ENCODE measurements at regions not wholly inside any gene's neighbourhood (a gene's known extent, or its start where the extent isn't known, plus 50 kb on each side); places are given as distances from the start of the nearest gene placed in this dataset.

- Histone ChIP-seq H3K36me3 (no peaks in the 10 kb centered on the region), H3K9me3 (peaks cover 0 to 16% (median 6%) of the 10 kb centered on the region in 4 donors), H3K27me3 (no peaks in the 10 kb centered on the region), H3K27ac (replicated peaks in 1 of 4) (no peak overlapping the region), H3K4me1 (no peaks in the 10 kb centered on the region), H3K4me3 (no peak overlapping the region)
- no peak for DNase-seq (ENCODE audit: extremely low spot score)
- intact Hi-C loops (cut with DNase I) = no loop called here
- WGBS = 72% methylated on average over 2 of the region's 2 CpGs
- no peak for TF ChIP-seq EP300 (IDR thresholded peaks at IDR 0.05)
- TF ChIP-seq POLR2A (IDR thresholded peaks at IDR 0.05; ENCODE audit: low read depth) = no peak
- TF ChIP-seq POLR2AphosphoS5 (IDR thresholded peaks at IDR 0.05) = no peak
- no peak for TF ChIP-seq CTCF (IDR thresholded peaks at IDR 0.05)
These were observed 470.6 kb downstream of the OCA2 start for GRCh38 chr15:27628486-27628885.

GRCh38 chr15:27627623-27628022 lies 471.5 kb downstream of the OCA2 start:
- H3K27ac ChIP-seq (replicated peaks in 1 of 4) = no peak overlapping the region
- no peaks in the 10 kb centered on the region for H3K4me1 ChIP-seq
- intact Hi-C loops (cut with DNase I) = no loop called here
- H3K27me3 ChIP-seq = no peaks in the 10 kb centered on the region
- no peak overlapping the region for H3K4me3 ChIP-seq
- H3K36me3 ChIP-seq = no peaks in the 10 kb centered on the region
- no peak for DNase-seq (ENCODE audit: extremely low spot score)
- peaks cover 0 to 16% (median 6%) of the 10 kb centered on the region in 4 donors for H3K9me3 ChIP-seq
- TF ChIP-seq EP300 (IDR thresholded peaks at IDR 0.05) (no peak), CTCF (IDR thresholded peaks at IDR 0.05) (no peak), POLR2AphosphoS5 (IDR thresholded peaks at IDR 0.05) (no peak), POLR2A (IDR thresholded peaks at IDR 0.05; ENCODE audit: low read depth) (no peak)

GRCh38 chr15:27623560-27624305 lies 475.4 kb downstream of the OCA2 start:
- DNase-seq (ENCODE audit: extremely low spot score) = no peak
- TF ChIP-seq POLR2AphosphoS5 (IDR thresholded peaks at IDR 0.05) = no peak
- no peak for TF ChIP-seq EP300 (IDR thresholded peaks at IDR 0.05)
- no peak for TF ChIP-seq POLR2A (IDR thresholded peaks at IDR 0.05; ENCODE audit: low read depth)
- no peak for TF ChIP-seq CTCF (IDR thresholded peaks at IDR 0.05)
- Histone ChIP-seq H3K27me3 (no peaks in the 10 kb centered on the region), H3K27ac (replicated peaks in 1 of 4) (no peak overlapping the region), H3K4me3 (no peak overlapping the region), H3K36me3 (no peaks in the 10 kb centered on the region), H3K4me1 (no peaks in the 10 kb centered on the region), H3K9me3 (peaks cover 0 to 13% (median 6%) of the 10 kb centered on the region in 4 donors)
- WGBS = 81% methylated on average over 9 of the region's 9 CpGs
- intact Hi-C loops (cut with DNase I) = no loop called here

- Histone ChIP-seq H3K4me1 (no peaks in the 10 kb centered on the region), H3K27ac (replicated peaks in 1 of 4) (no peak overlapping the region), H3K36me3 (no peaks in the 10 kb centered on the region), H3K4me3 (no peak overlapping the region), H3K27me3 (no peaks in the 10 kb centered on the region), H3K9me3 (peaks cover 0 to 13% (median 5%) of the 10 kb centered on the region in 4 donors)
- intact Hi-C loops (cut with DNase I) = no loop called here
- DNase-seq (ENCODE audit: extremely low spot score) = no peak
- TF ChIP-seq POLR2AphosphoS5 (IDR thresholded peaks at IDR 0.05) (no peak), EP300 (IDR thresholded peaks at IDR 0.05) (no peak), CTCF (IDR thresholded peaks at IDR 0.05) (no peak), POLR2A (IDR thresholded peaks at IDR 0.05; ENCODE audit: low read depth) (no peak)
- 62% methylated on average over 10 of the region's 10 CpGs for WGBS
These were observed 476.0 kb downstream of the OCA2 start for GRCh38 chr15:27623149-27623548.

GRCh38 chr15:27622371-27622770 lies 476.7 kb downstream of the OCA2 start:
- Histone ChIP-seq H3K27ac (replicated peaks in 1 of 4) (no peak overlapping the region), H3K4me1 (no peaks in the 10 kb centered on the region), H3K4me3 (no peak overlapping the region), H3K9me3 (peaks cover 0 to 8% (median under 1%) of the 10 kb centered on the region in 4 donors), H3K36me3 (no peaks in the 10 kb centered on the region), H3K27me3 (no peaks in the 10 kb centered on the region)
- intact Hi-C loops (cut with DNase I) = no loop called here
- DNase-seq (ENCODE audit: extremely low spot score) = no peak
- TF ChIP-seq EP300 (IDR thresholded peaks at IDR 0.05) (no peak), CTCF (IDR thresholded peaks at IDR 0.05) (no peak), POLR2A (IDR thresholded peaks at IDR 0.05; ENCODE audit: low read depth) (no peak), POLR2AphosphoS5 (IDR thresholded peaks at IDR 0.05) (no peak)
